Upper lobe of right lung (tissue), 1 donor: ENCODE measurements at regions not wholly inside any gene's neighbourhood (a gene's known extent, or its start where the extent isn't known, plus 50 kb on each side); places are given as distances from the start of the nearest gene placed in this dataset.
"Not testable (repeated sequence)": the region's sequence is repeated elsewhere in the genome, so short reads cannot be mapped to it uniquely, and the experiment has no call there.

ENCODE experiments used
- ATAC-seq: fragments of 200-7000 bp; cut with Tn5 transposase; one replicate; pipeline ENCODE4 v1.9.1; 2020; ENCODE audit warnings: mild to moderate bottlenecking, moderate library complexity
- DNase-seq: peaks from one replicate; pipeline ENCODE4 v3.0.0-alpha.2; 2020
- H3K27ac ChIP-seq: fragments of 200-600 bp; one replicate; pipeline ENCODE4 v1.8.0; 2022
- H3K27me3 ChIP-seq: fragments of 200-600 bp; one replicate; pipeline ENCODE4 v1.8.0; 2022; ENCODE audit warnings: mild to moderate bottlenecking
- H3K36me3 ChIP-seq: fragments of 200-600 bp; one replicate; pipeline ENCODE4 v1.8.0; 2022
- H3K4me1 ChIP-seq: fragments of 200-600 bp; one replicate; pipeline ENCODE4 v1.8.0; 2022
- H3K4me3 ChIP-seq: fragments of 200-600 bp; one replicate; pipeline ENCODE4 v1.8.0; 2022; ENCODE audit warnings: mild to moderate bottlenecking
- H3K9me3 ChIP-seq: fragments of 200-600 bp; one replicate; pipeline ENCODE4 v1.8.0; 2022
- intact Hi-C: fragments of 100-400 bp; cut with DNase I; formaldehyde crosslinking; loops from one replicate; pipeline ENCODE4 v1.11.0; 2022
- TF ChIP-seq, protein P1 (sequence below): fragments of 200-600 bp; IDR thresholded peaks from one replicate; pipeline ENCODE4 v1.8.0; 2022; ENCODE audit warnings: antibody characterized with exemption
- donor health status: DM: no; HTN: yes; CAD: no; lungs with severe emphysema.

DNA sequence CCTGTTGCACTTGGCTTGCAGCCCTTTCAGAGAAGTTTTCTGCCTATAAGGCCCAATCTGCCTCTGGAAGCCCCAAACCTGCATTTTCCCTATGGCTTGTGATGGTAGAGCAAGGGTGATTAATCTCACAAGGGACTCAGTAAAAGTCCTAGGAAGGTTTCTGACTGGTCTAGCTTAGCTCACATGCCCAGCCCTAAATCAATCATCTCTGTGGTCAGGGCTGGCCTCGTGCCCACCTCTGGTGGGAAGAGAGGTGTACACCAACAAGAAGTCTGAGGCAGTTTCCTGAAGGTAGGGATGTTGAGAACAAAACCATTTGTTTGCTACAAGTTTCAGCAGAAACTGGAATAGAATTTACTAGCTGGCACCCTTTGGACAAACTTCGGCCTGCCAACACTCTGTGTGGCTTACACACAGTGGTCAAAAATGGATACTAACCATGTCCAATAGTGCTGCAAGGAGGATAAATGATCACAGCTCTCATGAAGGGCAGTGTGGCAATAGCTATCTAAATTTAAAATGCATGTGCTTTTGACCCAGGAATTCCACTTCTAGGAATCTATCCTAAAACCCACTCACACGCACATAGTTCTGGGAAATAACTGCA is 96.4 kb downstream of the EN1 start:
- no peaks in the 10 kb centered on the region for H3K27me3 ChIP-seq
- H3K4me3 ChIP-seq, result no peak overlapping the region
- ATAC-seq, result no peak
- H3K36me3 ChIP-seq, result no peaks in the 10 kb centered on the region
- no peak for DNase-seq
- intact Hi-C loops, result no loop called here
- no peaks in the 10 kb centered on the region for H3K4me1 ChIP-seq
- TF ChIP-seq, protein P1, sequence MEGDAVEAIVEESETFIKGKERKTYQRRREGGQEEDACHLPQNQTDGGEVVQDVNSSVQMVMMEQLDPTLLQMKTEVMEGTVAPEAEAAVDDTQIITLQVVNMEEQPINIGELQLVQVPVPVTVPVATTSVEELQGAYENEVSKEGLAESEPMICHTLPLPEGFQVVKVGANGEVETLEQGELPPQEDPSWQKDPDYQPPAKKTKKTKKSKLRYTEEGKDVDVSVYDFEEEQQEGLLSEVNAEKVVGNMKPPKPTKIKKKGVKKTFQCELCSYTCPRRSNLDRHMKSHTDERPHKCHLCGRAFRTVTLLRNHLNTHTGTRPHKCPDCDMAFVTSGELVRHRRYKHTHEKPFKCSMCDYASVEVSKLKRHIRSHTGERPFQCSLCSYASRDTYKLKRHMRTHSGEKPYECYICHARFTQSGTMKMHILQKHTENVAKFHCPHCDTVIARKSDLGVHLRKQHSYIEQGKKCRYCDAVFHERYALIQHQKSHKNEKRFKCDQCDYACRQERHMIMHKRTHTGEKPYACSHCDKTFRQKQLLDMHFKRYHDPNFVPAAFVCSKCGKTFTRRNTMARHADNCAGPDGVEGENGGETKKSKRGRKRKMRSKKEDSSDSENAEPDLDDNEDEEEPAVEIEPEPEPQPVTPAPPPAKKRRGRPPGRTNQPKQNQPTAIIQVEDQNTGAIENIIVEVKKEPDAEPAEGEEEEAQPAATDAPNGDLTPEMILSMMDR, result no peak
- H3K27ac ChIP-seq, result no peak overlapping the region
- H3K9me3 ChIP-seq, result no peaks in the 10 kb centered on the region

GRCh38 chr2:118748245-118748885 is 99.1 kb downstream of the EN1 start:
- H3K4me3 ChIP-seq, result no peak overlapping the region
- H3K9me3 ChIP-seq, result no peaks in the 10 kb centered on the region
- TF ChIP-seq, protein P1, result no peak
- no peak overlapping the region for H3K27ac ChIP-seq
- DNase-seq (no peak), ATAC-seq (no peak)
- H3K4me1 ChIP-seq, result no peaks in the 10 kb centered on the region
- intact Hi-C loops, result no loop called here
- no peaks in the 10 kb centered on the region for H3K36me3 ChIP-seq
- H3K27me3 ChIP-seq, result no peaks in the 10 kb centered on the region

GRCh38 chr2:118747637-118748036 is 99.8 kb downstream of the EN1 start:
- H3K27ac ChIP-seq, result no peak overlapping the region
- intact Hi-C loops, result no loop called here
- ATAC-seq, result no peak
- H3K36me3 ChIP-seq, result no peaks in the 10 kb centered on the region
- TF ChIP-seq, protein P1, result no peak
- no peaks in the 10 kb centered on the region for H3K9me3 ChIP-seq
- DNase-seq, result no peak
- H3K27me3 ChIP-seq, result no peaks in the 10 kb centered on the region
- H3K4me1 ChIP-seq, result no peaks in the 10 kb centered on the region
- H3K4me3 ChIP-seq, result no peak overlapping the region

GRCh38 chr2:118747066-118747465 is 100.4 kb downstream of the EN1 start:
- intact Hi-C loops, result no loop called here
- Histone ChIP-seq H3K4me1 (no peaks in the 10 kb centered on the region), H3K27me3 (no peaks in the 10 kb centered on the region), H3K4me3 (no peak overlapping the region), H3K9me3 (no peaks in the 10 kb centered on the region), H3K36me3 (no peaks in the 10 kb centered on the region), H3K27ac (no peak overlapping the region)
- TF ChIP-seq, protein P1, result no peak
- DNase-seq, result no peak
- no peak for ATAC-seq

DNA sequence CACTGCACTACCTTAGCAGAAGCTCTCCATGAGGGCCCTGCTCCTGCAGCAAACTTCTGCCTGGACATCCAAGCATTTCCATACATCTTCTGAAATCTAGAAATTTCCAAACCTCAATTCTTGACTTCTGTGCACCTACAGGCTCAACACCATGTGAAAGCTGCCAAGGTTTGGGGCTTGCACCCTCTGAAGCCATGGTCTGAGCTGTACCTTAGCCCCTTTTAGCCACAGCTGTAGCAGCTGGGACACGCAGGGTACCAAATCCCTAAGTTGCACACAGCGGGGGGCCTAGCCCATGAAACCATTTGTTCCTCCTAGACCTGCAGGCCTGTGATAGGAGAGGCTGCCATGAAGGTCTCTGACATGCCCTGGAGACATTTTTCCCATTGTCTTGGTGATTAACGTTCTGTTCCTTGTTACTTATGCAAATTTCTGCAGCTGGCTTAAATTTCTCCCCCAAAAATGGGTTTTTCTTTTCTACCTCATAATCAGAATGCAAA is 102.7 kb downstream of the EN1 start:
- not testable (repeated sequence) for H3K4me1 ChIP-seq, H3K4me3 ChIP-seq

DNA sequence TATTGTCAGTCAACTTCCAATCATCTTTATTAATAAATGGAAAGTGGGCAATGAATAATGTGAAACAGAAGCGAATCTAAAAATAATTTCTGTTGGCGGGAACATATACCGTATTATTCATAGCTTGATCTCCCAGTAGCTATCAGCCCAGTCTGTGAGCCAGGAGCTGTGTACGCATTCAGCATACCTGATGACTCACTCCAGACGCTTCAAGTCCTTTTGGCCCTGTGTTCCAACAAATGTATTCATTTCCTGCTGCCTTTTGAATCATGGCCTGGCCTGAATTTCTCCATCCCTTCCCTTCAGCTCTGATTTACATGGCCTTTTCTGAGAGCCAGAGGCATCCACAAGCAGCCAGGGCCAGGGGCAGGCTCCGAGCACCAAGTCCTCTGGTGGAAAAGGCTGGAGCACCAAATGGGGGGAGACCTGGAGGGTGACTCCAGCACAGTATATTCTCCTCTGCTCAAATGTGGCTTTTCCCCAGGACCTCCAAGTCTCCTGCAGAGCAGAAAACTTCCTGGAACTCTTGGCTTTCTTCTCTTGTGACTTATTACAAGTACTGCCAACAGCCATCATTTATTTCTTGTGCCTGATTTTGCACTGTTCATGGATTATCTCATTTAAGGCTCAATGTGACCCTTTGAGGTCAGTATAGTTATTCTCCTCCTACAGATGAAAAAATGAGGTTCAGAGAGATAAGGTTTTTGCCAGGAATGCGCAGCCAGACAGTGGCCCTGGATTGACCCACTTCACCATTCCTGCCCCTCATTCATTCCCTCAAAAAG is 108.7 kb downstream of the EN1 start:
- TF ChIP-seq, protein P1, result no peak
- Histone ChIP-seq H3K4me3 (no peak overlapping the region), H3K9me3 (no peaks in the 10 kb centered on the region), H3K36me3 (no peaks in the 10 kb centered on the region), H3K4me1 (no peaks in the 10 kb centered on the region), H3K27me3 (no peaks in the 10 kb centered on the region), H3K27ac (no peak overlapping the region)
- DNase-seq (no peak), ATAC-seq (peak; percentile 34)
- intact Hi-C loops, result no loop called here

More for the DNA sequence above, 102.7 kb downstream of the EN1 start:
- H3K9me3 ChIP-seq, H3K36me3 ChIP-seq, H3K27ac ChIP-seq, intact Hi-C loops, H3K27me3 ChIP-seq, ATAC-seq, DNase-seq: not testable (repeated sequence)
